H1 (cell line): ENCODE measurements at regions not wholly inside any gene's neighbourhood (a gene's known extent, or its start where the extent isn't known, plus 50 kb on each side); places are given as distances from the start of the nearest gene placed in this dataset.

Experiments used
- ATF3 ChIP-seq: IDR thresholded peaks from 2 replicates; pipeline ENCODE4 v1.6.1; 2011; ENCODE audit warnings: low read depth, mild to moderate bottlenecking, low read length; ENCODE audit not compliant: insufficient read depth
- CEBPB ChIP-seq: IDR thresholded peaks from 2 replicates; pipeline ENCODE4 v1.6.1; 2012; ENCODE audit warnings: low read depth, low read length
- CHD7 ChIP-seq: fragments of 300-600 bp; sonication (generic); IDR thresholded peaks from 2 replicates; pipeline ENCODE4 v1.7.1; 2012; ENCODE audit warnings: low read length, moderate library complexity, mild to moderate bottlenecking, inconsistent platforms; ENCODE audit not compliant: insufficient replicate concordance
- E2F6 ChIP-seq: IDR thresholded peaks from 2 replicates; pipeline ENCODE4 v1.6.1; 2012; ENCODE audit warnings: inconsistent platforms
- MAFK ChIP-seq: IDR thresholded peaks from 2 replicates; pipeline ENCODE4 v1.6.1; 2012; ENCODE audit warnings: low read depth, mild to moderate bottlenecking, improper control_type of control experiment, low read length

- no peak for TF ChIP-seq CHD7
- no peak for TF ChIP-seq E2F6
- no peak for TF ChIP-seq MAFK
- no peak for TF ChIP-seq ATF3
- TF ChIP-seq CEBPB = no peak
Observed at GRCh38 chr7:131795400-131795799, 239.0 kb upstream of the PODXL start (continued).
